NT2/D1 (cell line): ENCODE measurements at regions not wholly inside any gene's neighbourhood (a gene's known extent, or its start where the extent isn't known, plus 50 kb on each side); places are given as distances from the start of the nearest gene placed in this dataset.
"Not testable (repeated sequence)": the region's sequence is repeated elsewhere in the genome, so short reads cannot be mapped to it uniquely, and the experiment has no call there.

ENCODE experiments used
- DNase-seq: peaks from one replicate; pipeline ENCODE4 v3.0.0-alpha.2; 2011; ENCODE audit warnings: low read depth, low spot score
- H3K27me3 ChIP-seq: 2 replicates; pipeline ENCODE4 v1.6.0; 2011; ENCODE audit warnings: mild to moderate bottlenecking; ENCODE audit not compliant: insufficient read length, insufficient read depth
- H3K36me3 ChIP-seq: 2 replicates; pipeline ENCODE4 v1.6.1; 2011; ENCODE audit warnings: mild to moderate bottlenecking, low read length, mixed read lengths; ENCODE audit not compliant: insufficient read depth, insufficient read length
- H3K4me1 ChIP-seq: 2 replicates; pipeline ENCODE4 v1.5.1; 2011; ENCODE audit not compliant: insufficient read depth, insufficient read length
- H3K4me3 ChIP-seq: 2 replicates; pipeline ENCODE4 v1.5.1; 2011; ENCODE audit warnings: low read depth; ENCODE audit not compliant: insufficient read length
- H3K9ac ChIP-seq: 2 replicates; pipeline ENCODE4 v1.6.0; 2011; ENCODE audit warnings: low read depth; ENCODE audit not compliant: insufficient read length
- H3K9me3 ChIP-seq: 2 replicates; pipeline ENCODE4 v1.5.1; 2011; ENCODE audit warnings: mild to moderate bottlenecking, low read length; ENCODE audit not compliant: insufficient read depth
- SUZ12 ChIP-seq: IDR thresholded peaks from 2 replicates; pipeline ENCODE4 v1.6.1; 2011; ENCODE audit not compliant: insufficient read length, insufficient read depth; ENCODE audit errors: extremely low read depth
- YY1 ChIP-seq: IDR thresholded peaks from 2 replicates; pipeline ENCODE4 v1.6.1; 2011; ENCODE audit not compliant: insufficient read length, insufficient read depth
- ZNF274 ChIP-seq: IDR thresholded peaks from 2 replicates; pipeline ENCODE4 v1.6.1; 2011; ENCODE audit warnings: mild to moderate bottlenecking, low read depth, low read length

GRCh38 chr4:81736324-81736723, 264.6 kb upstream of the RASGEF1B start:
- no peaks in the 10 kb centered on the region for H3K9me3 ChIP-seq
- DNase-seq = no peak
- no peaks in the 10 kb centered on the region for H3K36me3 ChIP-seq
- no peaks in the 10 kb centered on the region for H3K27me3 ChIP-seq
- TF ChIP-seq SUZ12 (no peak), YY1 (no peak), ZNF274 (no peak)
- H3K4me3 ChIP-seq = no peak overlapping the region
- no peak overlapping the region for H3K9ac ChIP-seq
- no peaks in the 10 kb centered on the region for H3K4me1 ChIP-seq

- Histone ChIP-seq H3K4me3 (no peak overlapping the region), H3K9ac (no peak overlapping the region), H3K36me3 (no peaks in the 10 kb centered on the region), H3K9me3 (no peaks in the 10 kb centered on the region), H3K27me3 (no peaks in the 10 kb centered on the region), H3K4me1 (no peaks in the 10 kb centered on the region)
- no peak for DNase-seq
- no peak for TF ChIP-seq YY1
- no peak for TF ChIP-seq ZNF274
- TF ChIP-seq SUZ12 = no peak
These were observed 261.3 kb upstream of the RASGEF1B start for GRCh38 chr4:81732980-81733379.

- Histone ChIP-seq H3K9me3 (no peaks in the 10 kb centered on the region), H3K4me3 (no peak overlapping the region), H3K36me3 (no peaks in the 10 kb centered on the region), H3K27me3 (no peaks in the 10 kb centered on the region), H3K9ac (no peak overlapping the region), H3K4me1 (no peaks in the 10 kb centered on the region)
- TF ChIP-seq SUZ12 (no peak), YY1 (no peak), ZNF274 (no peak)
- DNase-seq = no peak
These were observed 253.2 kb upstream of the RASGEF1B start for GRCh38 chr4:81724925-81725329.

GRCh38 chr4:81723927-81724587, 252.3 kb upstream of the RASGEF1B start:
- Histone ChIP-seq H3K36me3 (no peaks in the 10 kb centered on the region), H3K9me3 (no peaks in the 10 kb centered on the region), H3K4me3 (no peak overlapping the region), H3K9ac (no peak overlapping the region), H3K27me3 (no peaks in the 10 kb centered on the region), H3K4me1 (no peaks in the 10 kb centered on the region)
- TF ChIP-seq YY1 = no peak
- TF ChIP-seq ZNF274 = no peak
- TF ChIP-seq SUZ12 = no peak
- no peak for DNase-seq

- H3K4me3 ChIP-seq = no peak overlapping the region
- no peaks in the 10 kb centered on the region for H3K9me3 ChIP-seq
- no peaks in the 10 kb centered on the region for H3K36me3 ChIP-seq
- DNase-seq = no peak
- no peaks in the 10 kb centered on the region for H3K4me1 ChIP-seq
- H3K27me3 ChIP-seq = no peaks in the 10 kb centered on the region
- no peak overlapping the region for H3K9ac ChIP-seq
- TF ChIP-seq SUZ12 (no peak), YY1 (no peak), ZNF274 (no peak)
These were observed 251.5 kb upstream of the RASGEF1B start for GRCh38 chr4:81723019-81723884.

GRCh38 chr4:81722290-81722851, 250.7 kb upstream of the RASGEF1B start:
- no peak overlapping the region for H3K9ac ChIP-seq
- DNase-seq = no peak

GRCh38 chr4:81715757-81716156, 244.1 kb upstream of the RASGEF1B start:
- Histone ChIP-seq H3K36me3 (no peaks in the 10 kb centered on the region), H3K9me3 (no peaks in the 10 kb centered on the region), H3K9ac (no peak overlapping the region), H3K4me1 (no peaks in the 10 kb centered on the region), H3K27me3 (no peaks in the 10 kb centered on the region), H3K4me3 (no peak overlapping the region)
- no peak for TF ChIP-seq SUZ12
- no peak for TF ChIP-seq ZNF274
- TF ChIP-seq YY1 = no peak
- DNase-seq = no peak

More at GRCh38 chr4:81722290-81722851, 250.7 kb upstream of the RASGEF1B start:
- Histone ChIP-seq H3K27me3 (no peaks in the 10 kb centered on the region), H3K4me1 (no peaks in the 10 kb centered on the region), H3K4me3 (no peak overlapping the region), H3K36me3 (no peaks in the 10 kb centered on the region), H3K9me3 (no peaks in the 10 kb centered on the region)
- TF ChIP-seq SUZ12 (no peak), ZNF274 (no peak), YY1 (no peak)

GRCh38 chr4:81715357-81715756, 243.7 kb upstream of the RASGEF1B start:
- not testable (repeated sequence) for H3K9me3 ChIP-seq, H3K36me3 ChIP-seq, H3K4me1 ChIP-seq, H3K9ac ChIP-seq, H3K27me3 ChIP-seq, H3K4me3 ChIP-seq
- peak; percentile 13 for DNase-seq
